GM23338 (cell line): ENCODE measurements at regions not wholly inside any gene's neighbourhood (a gene's known extent, or its start where the extent isn't known, plus 50 kb on each side); places are given as distances from the start of the nearest gene placed in this dataset.

Experiments
- ATAC-seq: fragments of 200-7000 bp; cut with Tn5 transposase; 3 replicates; pipeline ENCODE4 v1.9.1; 2020
- DNase-seq: peaks from one replicate; pipeline ENCODE4 v3.0.0-alpha.2; 2015; ENCODE audit warnings: low spot score
- H2AFZ ChIP-seq: fragments of 200-600 bp; sonication (generic); 2 replicates; pipeline ENCODE4 v1.8.0; 2016; ENCODE audit warnings: antibody characterized with exemption, mild to moderate bottlenecking, moderate library complexity
- H3F3A ChIP-seq: fragments of 200-600 bp; sonication (generic); replicated peaks from 2 replicates; pipeline ENCODE4 v1.8.0; 2017; ENCODE audit warnings: antibody characterized with exemption, mixed run types, low read depth
- H3K27ac ChIP-seq: fragments of 200-600 bp; sonication (generic); 2 replicates; pipeline ENCODE4 v1.6.1; 2016; ENCODE audit warnings: low read depth
- H3K27me3 ChIP-seq: fragments of 200-600 bp; sonication (generic); 2 replicates; pipeline ENCODE4 v1.8.0; 2016; ENCODE audit warnings: mild to moderate bottlenecking, mixed run types, moderate library complexity; ENCODE audit not compliant: insufficient read depth
- H3K36me3 ChIP-seq: fragments of 200-600 bp; sonication (generic); 2 replicates; pipeline ENCODE4 v1.8.0; 2016; ENCODE audit warnings: mild to moderate bottlenecking; ENCODE audit not compliant: insufficient read depth
- H3K4me1 ChIP-seq: fragments of 200-600 bp; sonication (generic); 2 replicates; pipeline ENCODE4 v1.8.0; 2016; ENCODE audit warnings: mild to moderate bottlenecking, moderate library complexity; ENCODE audit not compliant: insufficient read depth
- H3K4me2 ChIP-seq: fragments of 200-600 bp; sonication (generic); 2 replicates; pipeline ENCODE4 v1.7.1; 2017; ENCODE audit warnings: mixed run types
- H3K4me3 ChIP-seq: fragments of 200-600 bp; sonication (generic); 2 replicates; pipeline ENCODE4 v1.6.1; 2016; ENCODE audit warnings: mixed run types
- H3K79me2 ChIP-seq: fragments of 200-600 bp; sonication (generic); replicated peaks from 2 replicates; pipeline ENCODE4 v1.8.0; 2017; ENCODE audit warnings: mild to moderate bottlenecking; ENCODE audit not compliant: insufficient read depth
- H3K9me2 ChIP-seq: fragments of 200-600 bp; sonication (generic); 2 replicates; pipeline ENCODE4 v1.8.0; 2017; ENCODE audit not compliant: insufficient read depth
- H4K20me1 ChIP-seq: fragments of 200-600 bp; sonication (generic); replicated peaks from 2 replicates; pipeline ENCODE4 v1.8.0; 2017; ENCODE audit warnings: mild to moderate bottlenecking; ENCODE audit not compliant: insufficient read depth
- H3K27ac Mint-ChIP-seq: 2 replicates; pipeline ENCODE4 v1.8.0; 2020; ENCODE audit warnings: inconsistent platforms, mild to moderate bottlenecking, moderate library complexity, mixed read lengths
- H3K27me3 Mint-ChIP-seq: 3 replicates; pipeline ENCODE4 v1.8.0; 2022; ENCODE audit warnings: low read depth, mild to moderate bottlenecking, moderate library complexity, mixed read lengths, inconsistent platforms; ENCODE audit not compliant: insufficient read depth, poor library complexity
- H3K36me3 Mint-ChIP-seq: 3 replicates; pipeline ENCODE4 v1.8.0; 2021; ENCODE audit warnings: low read depth, mild to moderate bottlenecking, inconsistent platforms, moderate library complexity, mixed read lengths
- H3K4me1 Mint-ChIP-seq: 3 replicates; pipeline ENCODE4 v1.8.0; 2020; ENCODE audit warnings: mild to moderate bottlenecking, inconsistent platforms, mixed read lengths
- H3K4me3 Mint-ChIP-seq: 3 replicates; pipeline ENCODE4 v1.8.0; 2021; ENCODE audit warnings: moderate library complexity, mild to moderate bottlenecking, inconsistent platforms, mixed read lengths
- H3K9me3 Mint-ChIP-seq: 3 replicates; pipeline ENCODE4 v1.8.0; 2020; ENCODE audit warnings: moderate library complexity, mild to moderate bottlenecking, inconsistent platforms, mixed read lengths
- CREB1 ChIP-seq: fragments of 250-450 bp; sonication (Bioruptor Pico); IDR thresholded peaks from 2 replicates; pipeline ENCODE4 v1.5.0; 2020; ENCODE audit warnings: low read depth, mild to moderate bottlenecking, moderate library complexity
- CTCF ChIP-seq, 2 experiments: fragments of 200-600 bp in 1 of 2; sonication (generic) in 1 of 2; conservative IDR thresholded peaks; 2 replicates each; pipeline versions ENCODE4 v1.5.1 to v1.6.1; 2016 to 2017; ENCODE audit warnings: antibody characterized with exemption in 2 of 2, low read depth in 2 of 2, mild to moderate bottlenecking in 2 of 2, moderate library complexity in 1 of 2
- ETS1 ChIP-seq: IDR thresholded peaks from 2 replicates; pipeline ENCODE4 v1.6.1; 2016; ENCODE audit warnings: antibody characterized with exemption
- EZH2phosphoT487 ChIP-seq: fragments of 200-600 bp; sonication (generic); IDR thresholded peaks from one replicate; pipeline ENCODE4 v1.8.1; 2018; ENCODE audit warnings: antibody characterized with exemption; ENCODE audit not compliant: unreplicated experiment
- NANOG ChIP-seq: IDR thresholded peaks from 2 replicates; pipeline ENCODE4 v1.6.1; 2016; ENCODE audit warnings: antibody characterized with exemption, borderline replicate concordance
- REST ChIP-seq: IDR thresholded peaks from one replicate; pipeline ENCODE4 v1.6.1; 2018; ENCODE audit warnings: antibody characterized with exemption; ENCODE audit not compliant: unreplicated experiment
- STAT1 ChIP-seq: IDR thresholded peaks from one replicate; pipeline ENCODE4 v1.6.1; 2016; ENCODE audit warnings: antibody characterized with exemption; ENCODE audit not compliant: unreplicated experiment

- TF ChIP-seq REST (no peak), STAT1 (no peak), CREB1 (CRISPR knock-in tag) (no peak)
Observed at GRCh38 chr11:134013518-134013917, 55.4 kb upstream of the JAM3 start (continued).

GRCh38 chr11:134014511-134014910, 54.4 kb upstream of the JAM3 start:
- H3K9me3 Mint-ChIP-seq, result no peaks in the 10 kb centered on the region
- H3K4me1 Mint-ChIP-seq, result peaks cover under 1% of the 10 kb centered on the region

GRCh38 chr11:134015556-134015955, 53.3 kb upstream of the JAM3 start:
- no peaks in the 10 kb centered on the region for H3K9me2 ChIP-seq
- ATAC-seq (no peak), DNase-seq (no peak)
- Mint-ChIP-seq H3K4me3 (no peak overlapping the region), H3K27ac (no peak overlapping the region), H3K4me1 (peaks cover 10% of the 10 kb centered on the region), H3K9me3 (no peaks in the 10 kb centered on the region), H3K27me3 (peaks cover 15% of the 10 kb centered on the region), H3K36me3 (no peaks in the 10 kb centered on the region)
- no peaks in the 10 kb centered on the region for H4K20me1 ChIP-seq
- H3K4me1 ChIP-seq, result peaks cover 4% of the 10 kb centered on the region; the same call in 1 of the 2 replicates
- H3K36me3 ChIP-seq, result no peaks in the 10 kb centered on the region
- H3K27ac ChIP-seq, result no peak overlapping the region
- H3K4me3 ChIP-seq, result no peak overlapping the region
- H3K79me2 ChIP-seq, result no peaks in the 10 kb centered on the region
- H3K4me2 ChIP-seq, result no peak overlapping the region
- H2AFZ ChIP-seq, result no peak overlapping the region
- H3K27me3 ChIP-seq, result no peaks in the 10 kb centered on the region
- H3F3A ChIP-seq, result no peaks in the 10 kb centered on the region
- TF ChIP-seq CTCF (conservative IDR thresholded peaks at IDR 0.05; ENCODE audit: low read depth in 2 of 2), result no peak
- TF ChIP-seq STAT1, result no peak
- no peak for TF ChIP-seq NANOG
- TF ChIP-seq ETS1, result no peak

More at GRCh38 chr11:134014511-134014910, 54.4 kb upstream of the JAM3 start:
- Histone ChIP-seq H3F3A (no peaks in the 10 kb centered on the region), H3K79me2 (no peaks in the 10 kb centered on the region), H3K9me2 (no peaks in the 10 kb centered on the region), H3K27me3 (no peaks in the 10 kb centered on the region), H3K4me3 (no peak overlapping the region), H3K36me3 (no peaks in the 10 kb centered on the region), H4K20me1 (no peaks in the 10 kb centered on the region), H2AFZ (no peak overlapping the region), H3K4me2 (no peak overlapping the region), H3K27ac (no peak overlapping the region), H3K4me1 (peaks cover 3% of the 10 kb centered on the region; the same call in 1 of the 2 replicates)
- ATAC-seq, result peak; percentile 93
- Mint-ChIP-seq H3K27me3 (peaks cover 9% of the 10 kb centered on the region), H3K27ac (no peak overlapping the region), H3K36me3 (no peaks in the 10 kb centered on the region), H3K4me3 (no peak overlapping the region)
- peak; percentile 77 for DNase-seq
- TF ChIP-seq CTCF (conservative IDR thresholded peaks at IDR 0.05; ENCODE audit: low read depth in 2 of 2) (peak; percentile 77 to 85), EZH2phosphoT487 (no peak)
